ENCODE measurements at regions not wholly inside any gene's neighbourhood (a gene's known extent, or its start where the extent isn't known, plus 50 kb on each side); places are given as distances from the start of the nearest gene placed in this dataset.
"Not testable (repeated sequence)": the region's sequence is repeated elsewhere in the genome, so short reads cannot be mapped to it uniquely, and the experiment has no call there.

DNA sequence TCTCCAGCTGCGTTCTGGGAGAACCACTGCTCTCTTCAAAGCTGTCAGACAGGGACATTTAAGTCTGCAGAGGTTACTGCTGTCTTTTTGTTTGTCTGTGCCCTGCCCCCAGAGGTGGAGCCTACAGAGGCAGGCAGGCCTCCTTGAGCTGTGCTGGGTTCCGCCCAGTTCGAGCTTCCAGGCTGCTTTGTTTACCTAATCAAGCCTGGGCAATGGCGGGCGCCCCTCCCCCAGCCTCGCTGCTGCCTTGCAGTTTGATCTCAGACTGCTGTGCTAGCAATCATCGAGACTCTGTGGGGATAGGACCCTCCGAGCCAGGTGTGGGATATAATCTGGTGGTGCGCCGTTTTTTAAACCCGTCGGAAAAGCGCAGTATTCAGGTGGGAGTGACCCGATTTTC is 145.8 kb upstream of the FANCL start:
- H3K4ac ChIP-seq (replicated peaks; ENCODE audit: insufficient read length, low read depth, low read length); H3K4me3 ChIP-seq (ENCODE audit: extremely low read depth in 1 of 4, insufficient read depth in 2 of 4, low read depth in 3 of 4, low read length in 4 of 4); H4K91ac ChIP-seq (replicated peaks; ENCODE audit: insufficient read length, low read length); H3K23ac ChIP-seq (ENCODE audit: insufficient read length); H3K56ac ChIP-seq (replicated peaks; ENCODE audit: insufficient read length, low read depth, low read length); H4K20me1 ChIP-seq (replicated peaks in 1 of 2; ENCODE audit: control insufficient read depth in 1 of 2, insufficient read depth in 2 of 2, low read length in 2 of 2); H3K4me1 ChIP-seq (replicated peaks in 1 of 4; ENCODE audit: control insufficient read depth in 3 of 4, insufficient read depth in 4 of 4, low read length in 3 of 4); H2BK20ac ChIP-seq (ENCODE audit: low read length); H4K8ac ChIP-seq (ENCODE audit: extremely low read depth, insufficient read depth, low read length); H3K79me1 ChIP-seq (ENCODE audit: low read depth, low read length); H2AK5ac ChIP-seq (ENCODE audit: low read depth, low read length); H3K36me3 ChIP-seq (ENCODE audit: control insufficient read depth in 2 of 4, insufficient read depth in 4 of 4, low read length in 3 of 4); H2AFZ ChIP-seq (ENCODE audit: low read length); H3K79me2 ChIP-seq (ENCODE audit: control insufficient read depth in 1 of 2, insufficient read depth in 2 of 2, low read length in 2 of 2); H2BK120ac ChIP-seq (replicated peaks; ENCODE audit: low read depth, low read length); H4K5ac ChIP-seq (ENCODE audit: insufficient read length, low read depth, low read length); H3K18ac ChIP-seq (ENCODE audit: extremely low read depth, low read length); H3K27ac ChIP-seq (ENCODE audit: low read depth, low read length); H3K23me2 ChIP-seq (ENCODE audit: low read depth, low read length); H3K27me3 ChIP-seq (replicated peaks in 1 of 4; ENCODE audit: control insufficient read depth in 3 of 4, extremely low read depth in 1 of 4, insufficient read depth in 3 of 4, low read length in 3 of 4); H2BK5ac ChIP-seq (ENCODE audit: low read depth, low read length); H3K9ac ChIP-seq (replicated peaks in 1 of 4; ENCODE audit: extremely low read depth in 1 of 4, low read depth in 3 of 4, low read length in 3 of 4); H2BK15ac ChIP-seq (ENCODE audit: low read length); H3K9me3 ChIP-seq (ENCODE audit: insufficient read depth in 2 of 2, low read depth in 1 of 2, low read length in 1 of 2); H2BK12ac ChIP-seq (ENCODE audit: low read depth, low read length); FAIRE-seq; H3K14ac ChIP-seq (ENCODE audit: insufficient read length): not testable (repeated sequence)
- 67% methylated on average over 10 of the region's 14 CpGs; no CpG with 5 or more reads in 1 of the 2 experiments for WGBS, 2 experiments (ENCODE audit: extremely low coverage in 1 of 2, insufficient coverage in 1 of 2, insufficient read length in 1 of 2, insufficient replicate concordance in 2 of 2, low coverage in 1 of 2, low lambda C conversion rate in 2 of 2, missing lambda C conversion rate in 1 of 2)
- H3K4me2 ChIP-seq (ENCODE audit: insufficient read depth in 1 of 2, low read depth in 2 of 2, low read length in 2 of 2): 0 out of 4 replicates have a peak overlapping the region, but pooled peaks of 1 of the 2 experiments have one; percentile 20
- ChIA-PET CTCF (ENCODE audit: partially characterized antibody) (interaction anchor here (1.3 to 1.9 kb wide), 2 partner anchors 61 to 627 kb away, joined by 4 to 5 read pairs; no protein-coding TSS in a partner anchor), POLR2A (ENCODE audit: partially characterized antibody) (interaction anchor here (0.9 to 1.0 kb wide), 2 partner anchors 17 to 41 kb away, joined by 3 to 4 read pairs; no protein-coding TSS in a partner anchor)
- DNase-seq (ENCODE audit: low read depth in 1 of 2, low spot score in 2 of 2): peak in 1 of 2 experiments; percentile 60
